VCaP (cell line): ENCODE measurements at regions not wholly inside any gene's neighbourhood (a gene's known extent, or its start where the extent isn't known, plus 50 kb on each side); places are given as distances from the start of the nearest gene placed in this dataset.

Experiments used
- H3K27ac ChIP-seq: fragments of 450-650 bp; 2 replicates; pipeline ENCODE4 v1.5.1; 2017
- TF ChIP-seq, protein P1 (sequence below): fragments of 450-650 bp; conservative IDR thresholded peaks from 2 replicates; pipeline ENCODE4 v1.5.1; 2017; ENCODE audit warnings: mild to moderate bottlenecking, moderate library complexity

DNA sequence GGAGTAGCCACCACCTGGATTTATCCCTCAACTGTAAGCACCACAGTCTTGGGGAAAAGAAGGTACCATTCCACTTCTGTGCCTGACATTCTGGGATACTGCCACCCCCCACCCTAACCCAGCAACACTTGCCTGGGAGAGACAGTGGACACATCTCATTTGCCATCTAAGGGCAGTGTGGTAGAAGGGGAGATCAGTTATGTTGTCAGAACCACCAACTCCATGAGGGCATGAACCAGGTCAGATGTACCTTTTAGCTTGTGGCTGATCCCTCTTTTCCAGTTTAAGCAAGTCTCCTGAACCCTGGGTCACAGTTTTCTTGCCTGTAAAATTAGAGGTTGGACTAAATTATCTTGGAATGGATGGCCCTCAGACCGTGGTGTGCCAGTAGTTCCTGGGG, 165.5 kb downstream of the SCP2D1 start:
- no peak overlapping the region for H3K27ac ChIP-seq
- TF ChIP-seq, protein P1, sequence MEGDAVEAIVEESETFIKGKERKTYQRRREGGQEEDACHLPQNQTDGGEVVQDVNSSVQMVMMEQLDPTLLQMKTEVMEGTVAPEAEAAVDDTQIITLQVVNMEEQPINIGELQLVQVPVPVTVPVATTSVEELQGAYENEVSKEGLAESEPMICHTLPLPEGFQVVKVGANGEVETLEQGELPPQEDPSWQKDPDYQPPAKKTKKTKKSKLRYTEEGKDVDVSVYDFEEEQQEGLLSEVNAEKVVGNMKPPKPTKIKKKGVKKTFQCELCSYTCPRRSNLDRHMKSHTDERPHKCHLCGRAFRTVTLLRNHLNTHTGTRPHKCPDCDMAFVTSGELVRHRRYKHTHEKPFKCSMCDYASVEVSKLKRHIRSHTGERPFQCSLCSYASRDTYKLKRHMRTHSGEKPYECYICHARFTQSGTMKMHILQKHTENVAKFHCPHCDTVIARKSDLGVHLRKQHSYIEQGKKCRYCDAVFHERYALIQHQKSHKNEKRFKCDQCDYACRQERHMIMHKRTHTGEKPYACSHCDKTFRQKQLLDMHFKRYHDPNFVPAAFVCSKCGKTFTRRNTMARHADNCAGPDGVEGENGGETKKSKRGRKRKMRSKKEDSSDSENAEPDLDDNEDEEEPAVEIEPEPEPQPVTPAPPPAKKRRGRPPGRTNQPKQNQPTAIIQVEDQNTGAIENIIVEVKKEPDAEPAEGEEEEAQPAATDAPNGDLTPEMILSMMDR: no peak

- TF ChIP-seq, protein P1: no peak
- H3K27ac ChIP-seq: no peak overlapping the region
Measured at GRCh38 chr20:18981962-18982539, 168.5 kb downstream of the SCP2D1 start.

DNA sequence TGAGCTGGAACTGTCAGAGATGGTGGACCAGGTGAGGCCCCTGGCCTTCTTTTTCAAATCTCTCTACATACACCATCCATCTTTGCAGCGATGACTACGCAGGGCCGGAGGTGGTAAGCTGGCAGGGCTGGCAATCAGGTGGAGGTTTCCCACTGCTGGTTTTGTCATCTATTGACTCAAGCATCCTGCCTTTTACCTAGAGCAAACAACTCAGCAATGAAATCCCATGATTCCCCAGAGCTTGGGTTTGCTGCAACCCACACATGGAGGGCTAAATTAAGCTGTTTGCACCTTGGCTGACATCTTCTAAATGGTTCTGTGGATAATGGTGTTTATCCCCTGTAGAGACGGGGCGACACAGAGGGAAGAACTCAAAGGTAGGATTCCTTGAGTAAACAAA, 170.2 kb downstream of the SCP2D1 start:
- TF ChIP-seq, protein P1: no peak

DNA sequence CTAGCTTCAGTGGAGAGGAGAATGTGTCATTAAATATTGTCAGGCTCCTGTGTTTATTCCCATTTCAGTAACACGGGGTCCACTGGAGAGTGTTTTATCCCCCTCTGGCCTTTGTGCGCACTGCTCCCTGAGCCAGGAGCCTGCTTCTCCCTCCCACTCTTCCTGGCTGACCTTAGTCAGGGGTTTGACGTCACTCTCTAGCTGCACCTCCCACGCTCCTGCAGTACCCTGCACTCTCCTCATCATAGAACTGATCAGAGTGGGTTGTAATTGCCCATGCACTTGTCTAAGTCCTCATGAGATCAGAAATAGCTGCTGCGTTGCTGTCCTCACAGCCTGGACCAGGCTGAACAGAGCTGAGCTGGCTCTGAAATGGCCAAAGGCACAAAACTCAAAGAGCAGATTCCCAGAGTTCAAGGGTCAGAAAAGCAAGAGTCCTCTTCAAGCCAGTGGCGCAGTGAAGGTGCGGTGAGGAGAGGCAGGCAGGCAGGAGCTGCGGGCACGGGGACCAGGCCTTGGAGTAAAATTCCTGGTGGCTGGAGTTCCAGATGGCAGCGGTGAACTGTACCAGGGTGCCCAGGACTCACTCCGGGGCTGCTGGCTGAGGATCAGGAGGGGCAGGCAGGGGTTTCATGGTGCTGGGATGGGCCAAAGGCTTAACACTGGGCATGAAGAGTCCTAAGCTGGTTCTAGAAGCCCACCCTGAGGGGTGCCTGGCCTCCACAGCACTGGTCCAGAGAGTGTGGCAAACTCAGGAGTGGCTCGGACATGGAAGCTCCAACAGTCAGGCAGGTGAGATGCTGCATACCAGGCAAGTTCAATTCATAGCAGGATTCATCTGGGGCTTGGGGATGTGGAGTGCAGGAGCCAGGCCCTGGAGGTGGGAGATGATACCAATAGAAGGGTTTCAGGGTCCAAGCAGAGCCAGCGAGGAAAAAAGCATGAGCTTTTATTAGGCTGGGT, 170.9 kb downstream of the SCP2D1 start:
- H3K27ac ChIP-seq: no peak overlapping the region

More for the DNA sequence above, 170.2 kb downstream of the SCP2D1 start:
- H3K27ac ChIP-seq: no peak overlapping the region

DNA sequence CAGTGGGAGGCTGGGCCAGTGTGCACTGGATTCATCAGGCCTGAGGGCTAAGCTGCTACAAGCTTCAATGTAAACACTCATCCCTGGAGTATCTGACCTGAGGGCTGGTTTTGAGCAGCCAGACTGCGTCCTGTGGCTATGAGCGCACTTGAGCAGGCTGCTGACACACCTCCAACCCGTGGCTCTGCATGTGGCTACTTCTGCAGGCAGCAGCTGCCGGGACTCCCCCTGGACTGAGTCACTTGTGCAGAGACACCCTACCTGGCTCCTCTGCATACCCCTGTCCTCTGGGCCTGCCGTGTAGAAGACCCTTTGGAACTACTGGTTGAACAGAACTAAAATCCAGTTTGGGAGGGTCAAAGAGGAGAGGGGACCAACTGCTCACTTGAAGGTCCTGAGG, 172.0 kb downstream of the SCP2D1 start:
- no peak overlapping the region for H3K27ac ChIP-seq
- TF ChIP-seq, protein P1: no peak

More for the DNA sequence above, 170.9 kb downstream of the SCP2D1 start:
- TF ChIP-seq, protein P1: no peak

- no peak overlapping the region for H3K27ac ChIP-seq
- TF ChIP-seq, protein P1: no peak
Measured at GRCh38 chr20:18986146-18986830, 172.7 kb downstream of the SCP2D1 start.
